Glomerular visceral epithelial cell (primary cell): ENCODE measurements at regions not wholly inside any gene's neighbourhood (a gene's known extent, or its start where the extent isn't known, plus 50 kb on each side); places are given as distances from the start of the nearest gene placed in this dataset.
A peak's percentile ranks its signal among the peaks of the same experiment; 100 is the strongest.

ENCODE experiments used
- DNase-seq: peaks from one replicate; pipeline ENCODE4 v3.0.0-alpha.2; 2016; ENCODE audit errors: extremely low spot score

- DNase-seq, result no peak
Observed at GRCh38 chr6:11427091-11427722, 110.3 kb upstream of the TMEM170B start.

GRCh38 chr6:11426571-11426970 is 111.0 kb upstream of the TMEM170B start:
- no peak for DNase-seq

GRCh38 chr6:11425876-11426275 is 111.7 kb upstream of the TMEM170B start:
- no peak for DNase-seq

GRCh38 chr6:11425431-11425871 is 112.1 kb upstream of the TMEM170B start:
- no peak for DNase-seq

- DNase-seq, result peak; percentile 89
Observed at GRCh38 chr6:11424395-11425034, 113.0 kb upstream of the TMEM170B start.

- DNase-seq, result no peak
Observed at GRCh38 chr6:11423667-11424066, 113.9 kb upstream of the TMEM170B start.

GRCh38 chr6:11423072-11423471 is 114.5 kb upstream of the TMEM170B start:
- no peak for DNase-seq

GRCh38 chr6:11419763-11420453 is 117.6 kb upstream of the TMEM170B start:
- DNase-seq, result no peak

GRCh38 chr6:11418290-11418905 is 119.2 kb upstream of the TMEM170B start:
- no peak for DNase-seq

- no peak for DNase-seq
Observed at GRCh38 chr6:11416936-11417576, 120.5 kb upstream of the TMEM170B start.

- DNase-seq, result peak; percentile 87
Observed at GRCh38 chr6:11416099-11416935, 121.2 kb upstream of the TMEM170B start.

GRCh38 chr6:11415557-11415956 is 122.0 kb upstream of the TMEM170B start:
- DNase-seq, result no peak

GRCh38 chr6:11414176-11414963 is 123.2 kb upstream of the TMEM170B start:
- DNase-seq, result no peak

- peak; percentile 45 for DNase-seq
Observed at GRCh38 chr6:11413728-11414127, 123.8 kb upstream of the TMEM170B start.

GRCh38 chr6:11413117-11413687 is 124.3 kb upstream of the TMEM170B start:
- no peak for DNase-seq

- no peak for DNase-seq
Observed at GRCh38 chr6:11412616-11413015, 124.9 kb upstream of the TMEM170B start.

- no peak for DNase-seq
Observed at GRCh38 chr6:11412011-11412424, 125.5 kb upstream of the TMEM170B start.

- no peak for DNase-seq
Observed at GRCh38 chr6:11411593-11411992, 126.0 kb upstream of the TMEM170B start.

- DNase-seq, result no peak
Observed at GRCh38 chr6:11410539-11411307, 126.8 kb upstream of the TMEM170B start.
